ENCODE measurements at regions not wholly inside any gene's neighbourhood (a gene's known extent, or its start where the extent isn't known, plus 50 kb on each side); places are given as distances from the start of the nearest gene placed in this dataset.

GRCh38 chr9:23441275-23441674 lies 384.8 kb downstream of the ELAVL2 start:
- no peaks in the 10 kb centered on the region for H3K4me1 ChIP-seq (ENCODE audit: control insufficient read depth, low read depth, low read length)
- H3K27me3 ChIP-seq (ENCODE audit: control insufficient read depth, insufficient read depth, low read length), result no peaks in the 10 kb centered on the region

GRCh38 chr9:23444658-23445057 lies 381.4 kb downstream of the ELAVL2 start:
- Histone ChIP-seq H3K9ac (ENCODE audit: low read length) (no peak overlapping the region), H3K4me1 (ENCODE audit: control insufficient read depth, low read depth, low read length) (no peaks in the 10 kb centered on the region), H3K36me3 (ENCODE audit: control insufficient read depth, low read depth, low read length) (no peaks in the 10 kb centered on the region)

More at GRCh38 chr9:23441275-23441674, 384.8 kb downstream of the ELAVL2 start:
- Histone ChIP-seq H3K9me3 (ENCODE audit: control insufficient read depth, low read depth, low read length) (no peaks in the 10 kb centered on the region), H3K9ac (ENCODE audit: low read length) (no peak overlapping the region), H3K27ac (ENCODE audit: low read length) (no peak overlapping the region), H3K36me3 (ENCODE audit: control insufficient read depth, low read depth, low read length) (no peaks in the 10 kb centered on the region), H3K4me3 (ENCODE audit: low read length) (no peak overlapping the region)

DNA sequence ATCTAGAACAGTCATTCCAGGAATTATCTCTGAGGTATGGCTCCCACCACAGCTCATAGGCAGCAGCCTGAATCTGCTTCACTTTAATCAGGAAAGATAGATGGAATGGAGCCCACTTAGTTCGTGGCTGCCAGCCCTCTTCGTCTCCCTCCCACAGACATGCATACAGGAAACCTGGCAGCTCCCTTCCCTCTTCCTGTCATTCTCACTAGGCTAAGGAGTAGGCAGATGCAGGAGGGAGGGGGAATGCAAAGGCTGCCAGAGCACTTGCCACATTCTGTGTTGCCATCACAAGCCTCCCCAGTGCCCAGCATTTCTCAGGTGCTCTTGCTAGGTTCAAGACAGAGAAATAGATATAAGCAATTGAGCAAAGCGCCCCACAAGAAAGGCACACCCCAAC lies 378.9 kb downstream of the ELAVL2 start:
- no peaks in the 10 kb centered on the region for H3K27me3 ChIP-seq (ENCODE audit: control insufficient read depth, insufficient read depth, low read length)
- H3K27ac ChIP-seq (ENCODE audit: low read length), result no peak overlapping the region
- H3K9me3 ChIP-seq (ENCODE audit: control insufficient read depth, low read depth, low read length), result no peaks in the 10 kb centered on the region
- H3K36me3 ChIP-seq (ENCODE audit: control insufficient read depth, low read depth, low read length), result no peaks in the 10 kb centered on the region
- H3K4me3 ChIP-seq (ENCODE audit: low read length), result no peak overlapping the region
- H3K9ac ChIP-seq (ENCODE audit: low read length), result no peak overlapping the region
- H3K4me1 ChIP-seq (ENCODE audit: control insufficient read depth, low read depth, low read length), result no peaks in the 10 kb centered on the region

More at GRCh38 chr9:23444658-23445057, 381.4 kb downstream of the ELAVL2 start:
- Histone ChIP-seq H3K27me3 (ENCODE audit: control insufficient read depth, insufficient read depth, low read length) (no peaks in the 10 kb centered on the region), H3K27ac (ENCODE audit: low read length) (no peak overlapping the region), H3K9me3 (ENCODE audit: control insufficient read depth, low read depth, low read length) (no peaks in the 10 kb centered on the region), H3K4me3 (ENCODE audit: low read length) (no peak overlapping the region)

DNA sequence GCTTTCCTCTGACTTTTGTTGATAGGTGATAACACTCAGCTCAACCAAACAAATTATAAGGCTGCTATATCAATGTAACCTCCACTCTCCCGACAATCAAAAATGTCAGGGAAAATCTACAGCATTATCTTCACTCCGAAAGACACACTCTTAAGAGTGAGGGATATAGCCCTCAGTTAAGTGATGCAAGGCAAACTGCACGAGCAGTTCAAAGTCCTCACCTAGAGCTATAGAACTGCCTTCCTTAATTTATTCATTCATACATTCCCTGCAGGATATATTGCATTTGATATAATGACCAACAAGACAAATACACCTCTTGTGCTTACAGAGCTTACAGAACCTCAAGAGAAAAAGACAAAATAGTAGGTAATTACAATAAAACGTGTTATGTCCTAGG lies 378.1 kb downstream of the ELAVL2 start:
- no peaks in the 10 kb centered on the region for H3K9me3 ChIP-seq (ENCODE audit: control insufficient read depth, low read depth, low read length)
- H3K27me3 ChIP-seq (ENCODE audit: control insufficient read depth, insufficient read depth, low read length), result no peaks in the 10 kb centered on the region
- no peaks in the 10 kb centered on the region for H3K4me1 ChIP-seq (ENCODE audit: control insufficient read depth, low read depth, low read length)
- no peaks in the 10 kb centered on the region for H3K36me3 ChIP-seq (ENCODE audit: control insufficient read depth, low read depth, low read length)
- H3K27ac ChIP-seq (ENCODE audit: low read length), result no peak overlapping the region
- no peak overlapping the region for H3K4me3 ChIP-seq (ENCODE audit: low read length)
- H3K9ac ChIP-seq (ENCODE audit: low read length), result no peak overlapping the region

DNA sequence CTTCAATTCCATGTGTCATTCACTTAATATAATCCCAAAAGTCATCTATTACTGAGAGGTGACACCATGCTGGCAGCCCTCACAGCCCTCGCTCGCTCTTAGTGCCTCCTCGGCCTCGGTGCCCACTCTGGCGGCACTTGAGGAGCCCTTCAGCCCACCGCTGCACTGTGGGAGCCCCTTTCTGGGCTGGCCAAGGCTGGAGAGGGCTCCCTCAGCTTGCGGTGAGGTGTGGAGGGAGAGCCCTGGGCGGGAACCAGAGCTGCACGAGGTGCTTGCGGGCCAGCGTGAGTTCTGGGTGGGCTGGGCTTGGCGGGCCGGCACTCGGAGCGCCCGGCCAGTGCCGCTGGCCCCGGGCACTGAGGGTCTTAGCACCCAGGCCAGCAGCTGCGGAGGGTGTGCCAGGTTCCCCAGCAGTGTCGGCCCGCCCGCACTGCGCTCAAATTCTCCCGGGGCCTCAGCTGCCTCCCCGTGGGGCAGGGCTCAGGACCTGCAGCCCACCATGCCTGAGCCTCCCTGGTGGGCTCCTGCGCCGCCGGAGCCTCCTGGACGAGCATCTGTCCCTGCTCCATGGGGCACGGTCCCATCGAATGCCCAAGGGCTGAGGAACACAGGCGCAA lies 374.1 kb downstream of the ELAVL2 start:
- H3K27me3 ChIP-seq (ENCODE audit: control insufficient read depth, insufficient read depth, low read length), result no peaks in the 10 kb centered on the region
- no peak overlapping the region for H3K4me3 ChIP-seq (ENCODE audit: low read length)
- no peaks in the 10 kb centered on the region for H3K9me3 ChIP-seq (ENCODE audit: control insufficient read depth, low read depth, low read length)
- H3K27ac ChIP-seq (ENCODE audit: low read length), result no peak overlapping the region
- H3K36me3 ChIP-seq (ENCODE audit: control insufficient read depth, low read depth, low read length), result no peaks in the 10 kb centered on the region
- H3K9ac ChIP-seq (ENCODE audit: low read length), result no peak overlapping the region
- no peaks in the 10 kb centered on the region for H3K4me1 ChIP-seq (ENCODE audit: control insufficient read depth, low read depth, low read length)

GRCh38 chr9:23464275-23464674 lies 361.8 kb downstream of the ELAVL2 start:
- no peaks in the 10 kb centered on the region for H3K9me3 ChIP-seq (ENCODE audit: control insufficient read depth, low read depth, low read length)
- H3K4me3 ChIP-seq (ENCODE audit: low read length), result no peak overlapping the region
- H3K36me3 ChIP-seq (ENCODE audit: control insufficient read depth, low read depth, low read length), result no peaks in the 10 kb centered on the region
- H3K9ac ChIP-seq (ENCODE audit: low read length), result no peak overlapping the region
- H3K4me1 ChIP-seq (ENCODE audit: control insufficient read depth, low read depth, low read length), result no peaks in the 10 kb centered on the region
- H3K27ac ChIP-seq (ENCODE audit: low read length), result no peak overlapping the region
- H3K27me3 ChIP-seq (ENCODE audit: control insufficient read depth, insufficient read depth, low read length), result no peaks in the 10 kb centered on the region

- Histone ChIP-seq H3K27ac (ENCODE audit: low read length) (no peak overlapping the region), H3K9me3 (ENCODE audit: control insufficient read depth, low read depth, low read length) (no peaks in the 10 kb centered on the region), H3K36me3 (ENCODE audit: control insufficient read depth, low read depth, low read length) (no peaks in the 10 kb centered on the region), H3K4me1 (ENCODE audit: control insufficient read depth, low read depth, low read length) (no peaks in the 10 kb centered on the region), H3K27me3 (ENCODE audit: control insufficient read depth, insufficient read depth, low read length) (no peaks in the 10 kb centered on the region), H3K4me3 (ENCODE audit: low read length) (no peak overlapping the region), H3K9ac (ENCODE audit: low read length) (no peak overlapping the region)
Measured at GRCh38 chr9:23467276-23467675, 358.8 kb downstream of the ELAVL2 start.

GRCh38 chr9:23477908-23478307 lies 348.1 kb downstream of the ELAVL2 start:
- H3K4me3 ChIP-seq (ENCODE audit: low read length), result no peak overlapping the region
- H3K36me3 ChIP-seq (ENCODE audit: control insufficient read depth, low read depth, low read length), result no peaks in the 10 kb centered on the region
- no peak overlapping the region for H3K9ac ChIP-seq (ENCODE audit: low read length)
- H3K4me1 ChIP-seq (ENCODE audit: control insufficient read depth, low read depth, low read length), result no peaks in the 10 kb centered on the region
- no peaks in the 10 kb centered on the region for H3K27me3 ChIP-seq (ENCODE audit: control insufficient read depth, insufficient read depth, low read length)
- H3K9me3 ChIP-seq (ENCODE audit: control insufficient read depth, low read depth, low read length), result no peaks in the 10 kb centered on the region
- H3K27ac ChIP-seq (ENCODE audit: low read length), result no peak overlapping the region

- Histone ChIP-seq H3K27me3 (ENCODE audit: control insufficient read depth, insufficient read depth, low read length) (no peaks in the 10 kb centered on the region), H3K4me1 (ENCODE audit: control insufficient read depth, low read depth, low read length) (no peaks in the 10 kb centered on the region), H3K4me3 (ENCODE audit: low read length) (no peak overlapping the region), H3K9me3 (ENCODE audit: control insufficient read depth, low read depth, low read length) (no peaks in the 10 kb centered on the region), H3K27ac (ENCODE audit: low read length) (no peak overlapping the region), H3K36me3 (ENCODE audit: control insufficient read depth, low read depth, low read length) (no peaks in the 10 kb centered on the region), H3K9ac (ENCODE audit: low read length) (no peak overlapping the region)
Measured at GRCh38 chr9:23483566-23483965, 342.5 kb downstream of the ELAVL2 start.

DNA sequence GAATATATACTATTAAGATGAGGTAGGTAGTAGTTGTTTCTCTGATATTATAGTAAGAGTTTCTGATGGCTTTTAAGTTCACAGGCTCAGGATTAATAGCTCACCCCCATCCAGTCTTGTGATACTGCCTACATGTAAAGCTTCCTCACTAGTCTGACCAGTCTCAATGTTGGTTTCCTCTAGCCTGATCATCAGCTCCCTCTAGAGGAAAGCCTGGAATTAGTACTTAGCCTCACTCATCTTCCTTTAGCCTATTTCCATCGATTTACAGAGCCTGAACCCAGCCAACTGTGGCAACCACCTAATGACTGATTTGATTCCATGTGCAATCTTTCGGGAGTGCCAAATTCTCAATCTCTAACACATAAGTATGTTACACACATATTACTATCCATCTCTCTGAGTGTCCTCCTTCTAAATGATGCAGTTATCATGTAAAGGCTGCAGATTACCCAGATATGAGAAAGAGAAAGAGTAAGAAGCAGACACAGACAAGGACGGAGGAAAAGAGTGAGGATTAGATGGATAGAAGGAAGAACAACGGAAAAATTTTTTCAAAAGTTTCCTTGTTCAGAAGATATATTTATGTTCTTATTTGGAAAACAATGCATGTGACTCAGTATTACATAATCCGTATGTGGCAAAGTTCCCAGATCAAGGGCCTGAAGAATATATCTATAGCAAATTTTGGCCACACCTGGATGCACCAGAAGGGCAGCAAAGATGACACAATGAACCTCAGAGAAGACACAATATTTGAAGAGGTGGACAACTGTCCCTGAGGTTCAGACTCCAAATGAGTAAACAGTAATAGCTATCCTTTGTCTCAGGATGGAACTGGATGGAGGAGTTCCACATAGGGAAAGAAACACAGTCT lies 333.7 kb downstream of the ELAVL2 start:
- Histone ChIP-seq H3K4me3 (ENCODE audit: low read length) (no peak overlapping the region), H3K9ac (ENCODE audit: low read length) (no peak overlapping the region)

GRCh38 chr9:23493219-23493618 lies 332.8 kb downstream of the ELAVL2 start:
- Histone ChIP-seq H3K4me3 (ENCODE audit: low read length) (no peak overlapping the region), H3K36me3 (ENCODE audit: control insufficient read depth, low read depth, low read length) (no peaks in the 10 kb centered on the region), H3K27me3 (ENCODE audit: control insufficient read depth, insufficient read depth, low read length) (no peaks in the 10 kb centered on the region), H3K4me1 (ENCODE audit: control insufficient read depth, low read depth, low read length) (no peaks in the 10 kb centered on the region), H3K9me3 (ENCODE audit: control insufficient read depth, low read depth, low read length) (no peaks in the 10 kb centered on the region), H3K9ac (ENCODE audit: low read length) (no peak overlapping the region), H3K27ac (ENCODE audit: low read length) (no peak overlapping the region)

More for the DNA sequence above, 333.7 kb downstream of the ELAVL2 start:
- H3K4me1 ChIP-seq (ENCODE audit: control insufficient read depth, low read depth, low read length), result no peaks in the 10 kb centered on the region
- no peaks in the 10 kb centered on the region for H3K27me3 ChIP-seq (ENCODE audit: control insufficient read depth, insufficient read depth, low read length)
- no peaks in the 10 kb centered on the region for H3K9me3 ChIP-seq (ENCODE audit: control insufficient read depth, low read depth, low read length)
- no peak overlapping the region for H3K27ac ChIP-seq (ENCODE audit: low read length)
- H3K36me3 ChIP-seq (ENCODE audit: control insufficient read depth, low read depth, low read length), result no peaks in the 10 kb centered on the region
